H9 (cell line): ENCODE measurements at regions not wholly inside any gene's neighbourhood (a gene's known extent, or its start where the extent isn't known, plus 50 kb on each side); places are given as distances from the start of the nearest gene placed in this dataset.

Source experiments
- DNase-seq: peaks from one replicate; pipeline ENCODE4 v3.0.0-alpha.2; 2017
- H2AFZ ChIP-seq: one replicate; pipeline ENCODE4 v1.6.1; 2013; ENCODE audit warnings: mild to moderate bottlenecking, low read length, control low read depth, moderate library complexity
- H2AK5ac ChIP-seq: 2 replicates; pipeline ENCODE4 v1.6.1; 2013; ENCODE audit warnings: low read length, control low read depth, mixed read lengths; ENCODE audit not compliant: insufficient read length
- H2BK120ac ChIP-seq: one replicate; pipeline ENCODE4 v1.6.1; 2013; ENCODE audit warnings: low read depth, mild to moderate bottlenecking, low read length, control low read depth, inconsistent platforms; ENCODE audit not compliant: poor library complexity, severe bottlenecking
- H2BK12ac ChIP-seq: 2 replicates; pipeline ENCODE4 v1.6.1; 2013; ENCODE audit warnings: low read length, control low read depth, mixed read lengths, low read depth; ENCODE audit not compliant: insufficient read length
- H2BK15ac ChIP-seq: 2 replicates; pipeline ENCODE4 v1.6.1; 2013; ENCODE audit warnings: low read depth, low read length, control low read depth
- H2BK20ac ChIP-seq: one replicate; pipeline ENCODE4 v1.6.1; 2013; ENCODE audit warnings: low read depth, mild to moderate bottlenecking, low read length, control low read depth, inconsistent platforms; ENCODE audit not compliant: poor library complexity, severe bottlenecking
- H2BK5ac ChIP-seq: 2 replicates; pipeline ENCODE4 v1.6.1; 2013; ENCODE audit warnings: low read length, control low read depth, mixed read lengths; ENCODE audit not compliant: insufficient read length
- H3K14ac ChIP-seq: 2 replicates; pipeline ENCODE4 v1.6.1; 2013; ENCODE audit warnings: low read length, control low read depth; ENCODE audit not compliant: insufficient read depth
- H3K18ac ChIP-seq: 2 replicates; pipeline ENCODE4 v1.6.1; 2013; ENCODE audit warnings: low read depth, mild to moderate bottlenecking, mixed read lengths, low read length, control low read depth; ENCODE audit not compliant: insufficient read length
- H3K23ac ChIP-seq: 2 replicates; pipeline ENCODE4 v1.6.1; 2013; ENCODE audit warnings: low read length, control low read depth, mixed read lengths, low read depth; ENCODE audit not compliant: insufficient read length
- H3K23me2 ChIP-seq: 2 replicates; pipeline ENCODE4 v1.6.1; 2013; ENCODE audit warnings: low read depth, mild to moderate bottlenecking, mixed read lengths, low read length, control low read depth; ENCODE audit not compliant: insufficient read length, poor library complexity, severe bottlenecking
- H3K27ac ChIP-seq: 2 replicates; pipeline ENCODE4 v1.5.1; 2013; ENCODE audit warnings: low read length, control low read depth, mixed read lengths, low read depth; ENCODE audit not compliant: insufficient read length
- H3K27me3 ChIP-seq: 2 replicates; pipeline ENCODE4 v1.6.1; 2013; ENCODE audit warnings: low read length, control low read depth, inconsistent platforms; ENCODE audit not compliant: insufficient read depth
- H3K4ac ChIP-seq: 2 replicates; pipeline ENCODE4 v1.6.1; 2013; ENCODE audit warnings: low read depth, mild to moderate bottlenecking, control low read depth, inconsistent platforms, low read length, moderate library complexity
- H3K4me1 ChIP-seq: 2 replicates; pipeline ENCODE4 v1.6.1; 2013; ENCODE audit warnings: low read length, control low read depth, inconsistent platforms; ENCODE audit not compliant: insufficient read depth
- H3K4me2 ChIP-seq: 2 replicates; pipeline ENCODE4 v1.6.1; 2013; ENCODE audit warnings: low read length, control low read depth, mixed read lengths; ENCODE audit not compliant: insufficient read length, insufficient read depth
- H3K56ac ChIP-seq: 2 replicates; pipeline ENCODE4 v1.6.1; 2013; ENCODE audit warnings: low read depth, mild to moderate bottlenecking, mixed read lengths, low read length, control low read depth; ENCODE audit not compliant: insufficient read length
- H3K79me1 ChIP-seq: 2 replicates; pipeline ENCODE4 v1.6.1; 2013; ENCODE audit warnings: low read depth, mild to moderate bottlenecking, moderate library complexity, low read length, control low read depth, inconsistent platforms; ENCODE audit not compliant: insufficient read depth, poor library complexity, severe bottlenecking
- H3K79me2 ChIP-seq: 2 replicates; pipeline ENCODE4 v1.6.1; 2013; ENCODE audit warnings: low read length, control low read depth, inconsistent platforms; ENCODE audit not compliant: insufficient read depth
- H3K9ac ChIP-seq: 2 replicates; pipeline ENCODE4 v1.6.1; 2013; ENCODE audit warnings: low read length, control low read depth, mixed read lengths; ENCODE audit not compliant: insufficient read length; ENCODE audit errors: extremely low read depth
- H3K9me3 ChIP-seq: one replicate; pipeline ENCODE4 v1.6.1; 2013; ENCODE audit warnings: low read depth, low read length, inconsistent platforms; ENCODE audit not compliant: control insufficient read depth
- H3T11ph ChIP-seq: one replicate; pipeline ENCODE4 v1.6.1; 2013; ENCODE audit warnings: mild to moderate bottlenecking, low read length, control low read depth, inconsistent platforms
- H4K20me1 ChIP-seq: one replicate; pipeline ENCODE4 v1.6.1; 2013; ENCODE audit not compliant: control insufficient read depth, insufficient read length, insufficient read depth
- H4K5ac ChIP-seq: 2 replicates; pipeline ENCODE4 v1.6.1; 2013; ENCODE audit warnings: low read depth, mild to moderate bottlenecking, mixed read lengths, low read length, control low read depth; ENCODE audit not compliant: insufficient read length
- H4K8ac ChIP-seq: replicated peaks from 2 replicates; pipeline ENCODE4 v1.6.1; 2013; ENCODE audit warnings: low read length, control low read depth, mixed read lengths, low read depth; ENCODE audit not compliant: insufficient read length
- H4K91ac ChIP-seq: 2 replicates; pipeline ENCODE4 v1.6.1; 2013; ENCODE audit warnings: low read depth, mild to moderate bottlenecking, moderate library complexity, mixed read lengths, low read length, control low read depth; ENCODE audit not compliant: insufficient read length
- H3K27ac Mint-ChIP-seq, 3 experiments: 2 replicates in 2 of 3; 3 replicates in 1 of 3; pipeline ENCODE4 v1.8.0; 2020 to 2021; ENCODE audit warnings: mixed read lengths in 3 of 3, mild to moderate bottlenecking in 1 of 3, moderate library complexity in 1 of 3
- H3K27me3 Mint-ChIP-seq: 2 replicates; pipeline ENCODE4 v1.8.0; 2021; ENCODE audit warnings: low read depth, mild to moderate bottlenecking, moderate library complexity, mixed read lengths
- H3K36me3 Mint-ChIP-seq, 3 experiments: 2 replicates in 2 of 3; 3 replicates in 1 of 3; pipeline ENCODE4 v1.8.0; 2020 to 2021; ENCODE audit warnings: low read depth in 3 of 3, mixed read lengths in 3 of 3; ENCODE audit not compliant: insufficient read depth in 1 of 3
- H3K4me1 Mint-ChIP-seq, 2 experiments: 2 replicates each; pipeline ENCODE4 v1.8.0; 2020; ENCODE audit warnings: mixed read lengths in 2 of 2
- H3K4me3 Mint-ChIP-seq, 2 experiments: 2 replicates in 1 of 2; 3 replicates in 1 of 2; pipeline ENCODE4 v1.8.0; 2020 to 2021; ENCODE audit warnings: mild to moderate bottlenecking in 2 of 2, mixed read lengths in 2 of 2, moderate library complexity in 1 of 2
- H3K9me3 Mint-ChIP-seq, 2 experiments: 2 replicates in 1 of 2; 3 replicates in 1 of 2; pipeline ENCODE4 v1.8.0; 2020; ENCODE audit warnings: mild to moderate bottlenecking in 2 of 2, mixed read lengths in 2 of 2, moderate library complexity in 1 of 2
- WGBS: extraction: QIAGEN DNeasy Blood & Tissue Kit; methylation state at CpG from one replicate; pipeline ENCODE4 v1.1.7; 2013; ENCODE audit warnings: missing lambda C conversion rate, low lambda C conversion rate, mixed read lengths; ENCODE audit not compliant: insufficient read length; ENCODE audit errors: extremely low coverage; 5-methylcytosine and 5-hydroxymethylcytosine counted together
- TF ChIP-seq, protein P1 (sequence below): fragments of 200-600 bp; sonication (generic); conservative IDR thresholded peaks from 3 replicates; pipeline ENCODE4 v1.8.0; 2021; ENCODE audit warnings: antibody characterized with exemption, mild to moderate bottlenecking

GRCh38 chr18:4994710-4995109 is 202.3 kb downstream of the AKAIN1 start:
- H3K27ac Mint-ChIP-seq = no peak overlapping the region

More at GRCh38 chr18:4994710-4995109, 202.3 kb downstream of the AKAIN1 start:
- Mint-ChIP-seq H3K4me3 (no peak overlapping the region), H3K9me3 (peaks cover 12 to 13% of the 10 kb centered on the region in 2 experiments), H3K4me1 (no peaks in the 10 kb centered on the region), H3K36me3 (peaks cover 0 to 15% (median 14%) of the 10 kb centered on the region in 3 experiments; a peak in 3 of 7 replicates), H3K27me3 (peaks cover 25% of the 10 kb centered on the region)
- Histone ChIP-seq H2AK5ac (no peak overlapping the region), H3K79me1 (no peaks in the 10 kb centered on the region), H3K4ac (no peak overlapping the region), H2AFZ (no peak overlapping the region), H2BK20ac (no peak overlapping the region), H3K79me2 (no peaks in the 10 kb centered on the region), H4K8ac (no peak overlapping the region), H3K4me1 (no peaks in the 10 kb centered on the region), H3K27me3 (no peaks in the 10 kb centered on the region), H3T11ph (no peak overlapping the region), H2BK12ac (no peak overlapping the region), H3K27ac (no peak overlapping the region), H3K56ac (no peak overlapping the region), H3K23ac (no peak overlapping the region), H2BK120ac (no peak overlapping the region), H2BK5ac (no peak overlapping the region), H3K18ac (no peak overlapping the region), H3K4me2 (no peak overlapping the region), H3K23me2 (no peaks in the 10 kb centered on the region), H4K5ac (no peak overlapping the region), H3K9ac (no peak overlapping the region), H4K91ac (no peak overlapping the region), H3K14ac (no peak overlapping the region), H3K9me3 (no peaks in the 10 kb centered on the region), H4K20me1 (no peaks in the 10 kb centered on the region), H2BK15ac (no peak overlapping the region)
- TF ChIP-seq, protein P1, sequence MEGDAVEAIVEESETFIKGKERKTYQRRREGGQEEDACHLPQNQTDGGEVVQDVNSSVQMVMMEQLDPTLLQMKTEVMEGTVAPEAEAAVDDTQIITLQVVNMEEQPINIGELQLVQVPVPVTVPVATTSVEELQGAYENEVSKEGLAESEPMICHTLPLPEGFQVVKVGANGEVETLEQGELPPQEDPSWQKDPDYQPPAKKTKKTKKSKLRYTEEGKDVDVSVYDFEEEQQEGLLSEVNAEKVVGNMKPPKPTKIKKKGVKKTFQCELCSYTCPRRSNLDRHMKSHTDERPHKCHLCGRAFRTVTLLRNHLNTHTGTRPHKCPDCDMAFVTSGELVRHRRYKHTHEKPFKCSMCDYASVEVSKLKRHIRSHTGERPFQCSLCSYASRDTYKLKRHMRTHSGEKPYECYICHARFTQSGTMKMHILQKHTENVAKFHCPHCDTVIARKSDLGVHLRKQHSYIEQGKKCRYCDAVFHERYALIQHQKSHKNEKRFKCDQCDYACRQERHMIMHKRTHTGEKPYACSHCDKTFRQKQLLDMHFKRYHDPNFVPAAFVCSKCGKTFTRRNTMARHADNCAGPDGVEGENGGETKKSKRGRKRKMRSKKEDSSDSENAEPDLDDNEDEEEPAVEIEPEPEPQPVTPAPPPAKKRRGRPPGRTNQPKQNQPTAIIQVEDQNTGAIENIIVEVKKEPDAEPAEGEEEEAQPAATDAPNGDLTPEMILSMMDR = no peak
- WGBS = no CpG with 5 or more reads among the region's 3 CpGs
- no peak for DNase-seq
